Medulla oblongata (tissue), 1 donor: ENCODE measurements at regions not wholly inside any gene's neighbourhood (a gene's known extent, or its start where the extent isn't known, plus 50 kb on each side); places are given as distances from the start of the nearest gene placed in this dataset.

ENCODE experiments used
- DNase-seq: peaks from one replicate; pipeline ENCODE4 v3.0.0-alpha.2; 2015; ENCODE audit errors: extremely low spot score

DNA sequence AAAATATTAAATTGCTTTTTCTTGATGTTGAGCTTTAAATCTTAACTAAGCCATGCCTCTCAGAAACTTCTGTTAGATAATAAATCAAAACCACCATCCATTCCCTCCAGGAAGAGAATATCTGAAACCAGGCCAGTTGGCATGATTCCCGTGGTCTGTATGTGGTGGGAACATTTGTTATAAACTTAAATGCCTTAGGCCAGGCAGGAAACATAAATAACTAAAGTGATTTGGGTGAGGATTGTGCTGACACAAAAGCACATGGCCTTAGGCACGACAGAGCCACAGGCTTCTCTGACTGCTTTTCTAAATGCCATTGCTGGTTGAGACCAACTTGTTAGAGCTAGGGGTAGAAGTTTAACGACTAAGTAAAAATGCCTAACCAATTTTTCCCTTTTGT is 255.9 kb downstream of the GABRG2 start:
- no peak for DNase-seq

DNA sequence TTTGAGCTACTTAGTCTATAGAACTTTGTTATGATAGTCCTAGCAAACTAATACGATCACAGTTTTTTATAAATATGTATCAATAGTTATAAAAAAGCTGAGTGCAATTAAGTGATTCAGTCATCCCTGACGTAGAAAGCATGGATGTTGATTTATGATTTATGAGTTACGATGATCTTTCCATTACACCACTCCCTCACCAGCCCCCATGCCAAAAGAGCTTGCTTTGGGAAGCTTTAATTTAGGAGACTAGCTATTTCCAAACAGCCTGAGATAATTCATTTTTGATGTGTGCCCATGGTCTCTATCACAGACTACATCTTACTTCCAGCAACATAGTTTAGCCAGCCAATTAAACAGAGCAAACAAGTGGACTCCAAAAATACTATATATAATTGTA is 256.8 kb downstream of the GABRG2 start:
- no peak for DNase-seq

- DNase-seq: peak; percentile 2
Measured at GRCh38 chr5:162325143-162325727, 257.7 kb downstream of the GABRG2 start.

GRCh38 chr5:162334944-162335343 is 267.4 kb downstream of the GABRG2 start:
- no peak for DNase-seq

DNA sequence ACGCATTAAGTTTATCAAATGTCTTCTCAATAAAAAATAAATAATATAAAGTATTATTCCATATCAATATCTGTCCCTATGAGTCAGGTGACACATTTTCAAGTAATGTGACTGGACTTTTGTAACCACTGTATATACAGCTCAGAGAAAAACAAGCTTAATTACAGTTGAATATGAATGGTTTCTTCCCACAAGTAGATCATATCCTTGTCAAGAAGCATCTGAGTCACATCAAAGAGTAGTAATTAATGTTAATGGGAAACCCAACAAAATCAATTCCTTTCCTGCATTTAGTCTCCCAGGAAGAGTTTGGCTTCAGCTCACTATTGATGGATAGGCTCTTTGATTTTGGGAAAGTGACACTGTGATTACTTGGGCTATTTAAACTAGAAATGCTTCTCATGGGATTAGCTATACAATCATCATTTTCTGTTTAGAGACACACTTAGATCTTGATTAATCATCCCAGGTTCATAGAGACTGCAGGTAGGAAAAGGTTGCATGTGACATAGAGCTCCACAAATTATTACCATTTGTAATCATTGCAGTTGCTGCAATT is 292.9 kb downstream of the GABRG2 start:
- no peak for DNase-seq

GRCh38 chr5:162372256-162372655 is 304.7 kb downstream of the GABRG2 start:
- DNase-seq: peak; percentile 9

GRCh38 chr5:162377895-162378294 is 310.3 kb downstream of the GABRG2 start:
- DNase-seq: no peak

DNA sequence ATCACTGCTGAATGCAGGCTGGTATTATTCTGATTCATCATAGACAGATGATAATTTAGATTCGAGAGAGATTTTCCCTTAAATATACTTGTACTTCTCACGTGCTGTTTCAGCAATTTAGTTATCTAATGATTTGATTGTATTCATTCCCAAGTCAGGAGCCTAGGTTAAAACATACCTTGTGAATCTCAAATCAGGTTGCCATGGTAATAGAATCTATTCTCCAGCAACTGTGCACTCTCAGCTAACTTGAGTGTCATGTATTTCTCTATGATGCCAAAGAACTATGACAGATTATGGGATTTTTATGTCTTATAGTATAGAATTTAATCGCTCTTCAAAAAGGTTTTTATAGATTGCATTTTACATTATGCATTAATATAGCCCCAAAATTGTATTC is 315.3 kb downstream of the GABRG2 start:
- no peak for DNase-seq

- no peak for DNase-seq
Measured at GRCh38 chr5:162384225-162384624, 316.7 kb downstream of the GABRG2 start.

DNA sequence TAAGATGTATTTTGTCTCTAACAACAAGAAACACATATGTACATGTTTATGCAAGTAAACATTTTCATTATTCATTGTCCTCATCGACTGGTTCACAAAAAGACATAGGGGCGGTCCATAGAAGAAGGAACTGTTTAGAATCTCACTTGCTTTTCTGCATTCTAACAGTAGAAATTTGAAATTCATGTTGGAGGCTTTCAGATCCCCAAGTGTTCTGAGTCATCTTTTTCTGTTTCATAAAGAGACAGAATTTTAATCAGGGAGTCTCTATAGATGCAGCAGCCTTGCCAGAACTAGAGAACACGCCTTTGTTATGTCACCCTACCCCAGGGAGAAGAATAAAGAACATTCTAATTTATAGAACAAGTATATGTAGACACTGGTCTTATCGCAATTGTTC is 324.3 kb downstream of the GABRG2 start:
- DNase-seq: no peak

- DNase-seq: no peak
Measured at GRCh38 chr5:162392336-162392735, 324.8 kb downstream of the GABRG2 start.

DNA sequence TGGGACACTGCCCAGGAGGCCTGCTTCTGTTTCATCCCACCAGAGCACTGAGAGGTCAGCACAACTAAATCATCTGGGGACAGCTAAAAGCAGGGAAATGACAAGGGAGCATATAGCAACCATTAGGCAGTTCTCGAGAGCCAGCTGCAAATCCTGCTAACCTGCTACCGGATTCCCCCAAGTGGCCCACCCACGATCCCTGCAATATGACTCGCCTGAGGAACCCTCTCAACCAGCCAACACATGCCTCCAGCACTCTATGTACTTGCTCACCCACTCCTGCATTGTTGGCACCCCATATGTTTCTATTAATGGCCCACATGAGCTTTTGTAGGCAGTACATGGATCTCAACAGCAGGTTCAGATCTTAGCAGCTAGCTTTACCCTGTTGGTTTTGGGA is 326.0 kb downstream of the GABRG2 start:
- DNase-seq: no peak

GRCh38 chr5:162407614-162408013 is 340.0 kb downstream of the GABRG2 start:
- DNase-seq: no peak

- no peak for DNase-seq
Measured at GRCh38 chr5:162410365-162410764, 342.8 kb downstream of the GABRG2 start.

- DNase-seq: no peak
Measured at GRCh38 chr5:162429142-162429541, 361.6 kb downstream of the GABRG2 start.

GRCh38 chr5:162434281-162434680 is 366.7 kb downstream of the GABRG2 start:
- no peak for DNase-seq

GRCh38 chr5:162436055-162436454 is 368.5 kb downstream of the GABRG2 start:
- no peak for DNase-seq

- no peak for DNase-seq
Measured at GRCh38 chr5:162444129-162444762, 376.7 kb downstream of the GABRG2 start.

GRCh38 chr5:162456086-162456485 is 388.5 kb downstream of the GABRG2 start:
- no peak for DNase-seq

DNA sequence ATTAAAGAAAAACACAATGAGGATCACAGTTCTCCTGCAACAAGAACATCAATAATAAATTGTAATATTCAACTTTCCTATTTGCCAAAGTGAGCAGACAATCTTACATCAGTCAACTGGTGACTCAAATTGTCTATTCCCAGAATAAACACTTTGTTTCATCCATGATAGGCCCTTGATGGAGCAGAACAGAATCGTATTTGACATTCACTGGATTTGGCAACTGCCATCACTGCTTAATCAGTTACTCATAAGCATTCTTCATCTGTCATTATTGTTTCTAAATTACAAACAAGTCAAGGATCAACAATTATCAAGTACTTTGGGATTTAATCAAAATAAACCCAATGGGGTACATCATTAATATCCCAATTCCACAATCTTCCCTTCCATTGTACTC is 398.4 kb downstream of the GABRG2 start:
- no peak for DNase-seq

DNA sequence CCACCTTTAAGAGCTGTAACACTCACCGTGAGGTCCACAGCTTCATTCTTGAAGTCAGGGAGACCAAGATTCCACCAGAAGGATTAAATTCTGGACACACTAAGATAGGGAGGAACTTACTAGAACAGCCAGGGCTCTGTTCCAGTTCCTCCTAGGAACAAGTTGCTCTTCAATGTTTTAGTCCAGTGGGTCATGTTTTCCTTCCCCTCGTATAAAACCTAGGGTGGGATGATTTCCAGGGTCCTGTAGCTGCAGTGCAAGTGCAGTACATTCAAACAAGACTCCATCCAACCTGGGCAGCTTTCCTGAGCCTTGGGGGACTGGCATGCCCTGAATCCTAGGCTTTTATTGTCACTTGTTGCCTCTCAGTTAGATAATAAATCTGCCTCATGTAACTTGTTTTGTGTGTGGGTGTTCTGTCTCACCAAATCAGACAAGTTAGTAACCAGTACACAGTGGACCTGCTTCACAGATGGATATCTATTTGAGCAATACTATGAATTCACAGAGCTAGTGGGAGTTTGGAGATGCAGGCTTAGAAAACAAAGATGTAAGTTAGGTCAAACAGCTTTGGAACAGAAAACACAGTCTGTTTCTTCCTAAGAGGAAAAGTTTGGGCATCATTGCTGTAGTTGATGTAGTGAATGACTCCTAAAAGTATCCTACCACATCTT is 405.6 kb downstream of the GABRG2 start:
- peak; percentile 75 for DNase-seq

GRCh38 chr5:162474239-162474638 is 406.7 kb downstream of the GABRG2 start:
- no peak for DNase-seq

DNA sequence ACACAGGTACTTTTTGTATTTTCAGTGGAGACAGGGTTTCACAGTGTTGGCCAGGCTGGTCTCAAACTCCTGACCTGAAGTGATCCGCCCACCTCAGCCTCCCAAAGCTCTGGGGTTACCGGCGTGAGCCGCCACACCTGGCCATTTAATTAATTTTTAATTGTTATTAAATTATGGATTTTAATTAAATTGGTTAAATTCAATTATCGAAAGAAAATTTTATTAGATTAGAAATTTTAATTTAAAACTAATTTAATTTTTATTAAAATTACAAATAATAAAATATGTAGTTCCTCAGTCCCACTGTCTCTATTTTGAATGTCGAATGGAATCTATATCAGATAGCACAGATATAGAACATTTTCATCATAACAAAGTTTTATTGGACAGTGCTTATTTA is 416.5 kb downstream of the GABRG2 start:
- DNase-seq: no peak
